HEK293 (cell line): ENCODE measurements at regions not wholly inside any gene's neighbourhood (a gene's known extent, or its start where the extent isn't known, plus 50 kb on each side); places are given as distances from the start of the nearest gene placed in this dataset.

Experiments
- CTCF ChIA-PET: fragments of 350-600 bp; formaldehyde crosslinking; extraction: SDS; loops from one replicate; lab custom pipeline; 2021; ENCODE audit warnings: antibody characterized with exemption; lab: Yijun Ruan, JAX
- POLR2A ChIA-PET: fragments of 300-600 bp; formaldehyde crosslinking; extraction: SDS; loops from one replicate; lab custom pipeline; 2020; ENCODE audit warnings: antibody characterized with exemption, inconsistent platforms; lab: Yijun Ruan, JAX
- H3K27ac ChIP-seq: fragments of 200-500 bp; sonication (Bioruptor generic); 2 replicates; pipeline ENCODE4 v1.5.1; 2014; ENCODE audit warnings: low read depth, low read length, control low read depth, inconsistent platforms; ENCODE audit errors: extremely low read depth
- H3K36me3 ChIP-seq, 2 experiments: fragments of 200-500 bp in 1 of 2; sonication (Bioruptor generic) in 1 of 2; 1 replicate in 1 of 2; 2 replicates in 1 of 2; pipeline ENCODE4 v1.5.1; 2014 to 2017; ENCODE audit warnings: inconsistent platforms in 2 of 2, low read length in 2 of 2; ENCODE audit not compliant: control insufficient read depth in 2 of 2, insufficient read depth in 1 of 2
- H3K4me1 ChIP-seq: fragments of 200-500 bp; sonication (Bioruptor generic); 2 replicates; pipeline ENCODE4 v1.5.1; 2014; ENCODE audit warnings: mild to moderate bottlenecking, low read length, inconsistent platforms; ENCODE audit not compliant: control insufficient read depth, insufficient read depth
- H3K4me3 ChIP-seq: 2 replicates; pipeline ENCODE4 v1.5.1; 2011; ENCODE audit warnings: low read depth, mild to moderate bottlenecking, control low read depth, low read length, moderate library complexity
- H3K9me3 ChIP-seq: fragments of 200-500 bp; sonication (Bioruptor generic); 2 replicates; pipeline ENCODE4 v1.5.1; 2014; ENCODE audit warnings: low read depth, low read length, inconsistent platforms; ENCODE audit not compliant: control insufficient read depth, insufficient read depth
- FEZF1 ChIP-seq: fragments of 450-650 bp; formaldehyde crosslinking; IDR thresholded peaks from 2 replicates; pipeline ENCODE4 v1.5.1; 2016; ENCODE audit warnings: missing biosample characterization, missing genetic modification characterization
- MEIS1 ChIP-seq: sonication (generic); formaldehyde crosslinking; IDR thresholded peaks from 2 replicates; pipeline ENCODE4 v1.8.1; 2022; ENCODE audit warnings: missing genetic modification reagents, mild to moderate bottlenecking, borderline replicate concordance
- SETDB1 ChIP-seq: IDR thresholded peaks from one replicate; pipeline ENCODE4 v1.6.1; 2017; ENCODE audit warnings: mild to moderate bottlenecking, low read length, moderate library complexity, mixed read lengths; ENCODE audit not compliant: insufficient read length
- SP2 ChIP-seq: fragments of 450-650 bp; formaldehyde crosslinking; IDR thresholded peaks from 2 replicates; pipeline ENCODE4 v1.5.1; 2016; ENCODE audit warnings: missing biosample characterization, missing genetic modification characterization
- TCF7L2 ChIP-seq: IDR thresholded peaks from 2 replicates; pipeline ENCODE4 v1.6.1; 2011; ENCODE audit warnings: low read depth, mild to moderate bottlenecking, inconsistent platforms, low read length, moderate library complexity, borderline replicate concordance
- TRIM28 ChIP-seq: IDR thresholded peaks from 2 replicates; pipeline ENCODE4 v1.6.1; 2011; ENCODE audit warnings: low read length, control low read depth, borderline replicate concordance
- ZBTB8A ChIP-seq: fragments of 450-650 bp; formaldehyde crosslinking; IDR thresholded peaks from 2 replicates; pipeline ENCODE4 v1.5.1; 2016; ENCODE audit warnings: missing biosample characterization, missing genetic modification characterization
- ZFP69B ChIP-seq: fragments of 450-650 bp; formaldehyde crosslinking; IDR thresholded peaks from 2 replicates; pipeline ENCODE4 v1.5.1; 2016; ENCODE audit warnings: missing biosample characterization, missing genetic modification characterization
- ZIC2 ChIP-seq: fragments of 450-650 bp; formaldehyde crosslinking; IDR thresholded peaks from 2 replicates; pipeline ENCODE4 v1.5.1; 2016; ENCODE audit warnings: missing biosample characterization, missing genetic modification characterization
- ZNF10 ChIP-seq: fragments of 450-650 bp; formaldehyde crosslinking; IDR thresholded peaks from 2 replicates; pipeline ENCODE4 v1.5.1; 2017; ENCODE audit warnings: missing biosample characterization, missing genetic modification characterization
- ZNF114 ChIP-seq: fragments of 450-650 bp; formaldehyde crosslinking; IDR thresholded peaks from 2 replicates; pipeline ENCODE4 v1.5.0; 2017; ENCODE audit warnings: missing biosample characterization, missing genetic modification characterization
- ZNF157 ChIP-seq: fragments of 450-650 bp; formaldehyde crosslinking; IDR thresholded peaks from 2 replicates; pipeline ENCODE4 v1.5.1; 2016; ENCODE audit warnings: missing biosample characterization, missing genetic modification characterization
- ZNF19 ChIP-seq: fragments of 450-650 bp; formaldehyde crosslinking; IDR thresholded peaks from 2 replicates; pipeline ENCODE4; 2016; ENCODE audit warnings: missing biosample characterization, missing genetic modification characterization, low read depth
- ZNF211 ChIP-seq: fragments of 450-650 bp; formaldehyde crosslinking; IDR thresholded peaks from 2 replicates; pipeline ENCODE4 v1.5.1; 2016; ENCODE audit warnings: low read depth, missing biosample characterization, missing genetic modification characterization
- ZNF23 ChIP-seq: fragments of 450-650 bp; formaldehyde crosslinking; IDR thresholded peaks from 2 replicates; pipeline ENCODE4 v1.5.1; 2016; ENCODE audit warnings: missing biosample characterization, missing genetic modification characterization, borderline replicate concordance
- ZNF274 ChIP-seq, 2 experiments: fragments of 200-500 bp in 1 of 2; fragments of 450-650 bp in 1 of 2; sonication (Bioruptor generic) in 1 of 2; formaldehyde crosslinking in 1 of 2; IDR thresholded peaks; 2 replicates each; pipeline versions ENCODE4 v1.5.1 to v1.6.1; 2014 to 2016; ENCODE audit warnings: borderline replicate concordance in 1 of 2, inconsistent platforms in 1 of 2, low read length in 1 of 2, missing biosample characterization in 1 of 2, missing genetic modification characterization in 1 of 2
- ZNF335 ChIP-seq: fragments of 450-650 bp; formaldehyde crosslinking; conservative IDR thresholded peaks from 2 replicates; pipeline ENCODE4 v1.5.1; 2016; ENCODE audit warnings: missing biosample characterization, missing genetic modification characterization
- ZNF366 ChIP-seq: fragments of 450-650 bp; formaldehyde crosslinking; conservative IDR thresholded peaks from 2 replicates; pipeline ENCODE4 v1.5.1; 2016; ENCODE audit warnings: missing biosample characterization, missing genetic modification characterization
- ZNF423 ChIP-seq: fragments of 450-650 bp; formaldehyde crosslinking; IDR thresholded peaks from 2 replicates; pipeline ENCODE4 v1.5.1; 2016; ENCODE audit warnings: missing biosample characterization, missing genetic modification characterization
- ZNF433 ChIP-seq: fragments of 450-650 bp; formaldehyde crosslinking; IDR thresholded peaks from 2 replicates; pipeline ENCODE4 v1.5.1; 2016; ENCODE audit warnings: missing biosample characterization, missing genetic modification characterization, low read depth
- ZNF473 ChIP-seq: fragments of 450-650 bp; formaldehyde crosslinking; IDR thresholded peaks from 2 replicates; pipeline ENCODE4 v1.5.1; 2017; ENCODE audit warnings: missing biosample characterization, missing genetic modification characterization
- ZNF596 ChIP-seq: fragments of 450-650 bp; IDR thresholded peaks from 2 replicates; pipeline ENCODE4 v1.5.0; 2018; ENCODE audit warnings: missing biosample characterization, mild to moderate bottlenecking, missing genetic modification characterization, moderate library complexity
- ZNF600 ChIP-seq: fragments of 450-650 bp; formaldehyde crosslinking; IDR thresholded peaks from 2 replicates; pipeline ENCODE4 v1.5.1; 2016; ENCODE audit warnings: missing biosample characterization, missing genetic modification characterization
- ZNF626 ChIP-seq: fragments of 450-650 bp; sonication (Bioruptor Pico); formaldehyde crosslinking; IDR thresholded peaks from 2 replicates; pipeline ENCODE4 v1.5.1; 2018; ENCODE audit warnings: missing biosample characterization, missing genetic modification characterization, inconsistent platforms
- ZNF791 ChIP-seq: fragments of 450-650 bp; formaldehyde crosslinking; IDR thresholded peaks from 2 replicates; pipeline ENCODE4 v1.5.1; 2016; ENCODE audit warnings: missing biosample characterization, missing genetic modification characterization
- ZNF843 ChIP-seq: fragments of 450-650 bp; formaldehyde crosslinking; IDR thresholded peaks from 2 replicates; pipeline ENCODE4 v1.5.1; 2016; ENCODE audit warnings: missing biosample characterization, missing genetic modification characterization
- TF ChIP-seq, protein P1 (sequence below): fragments of 450-650 bp; formaldehyde crosslinking; IDR thresholded peaks from 2 replicates; pipeline ENCODE4 v1.5.1; 2017; ENCODE audit warnings: missing biosample characterization, missing genetic modification characterization
- TF ChIP-seq, protein P2 (sequence below): fragments of 450-650 bp; formaldehyde crosslinking; IDR thresholded peaks from 2 replicates; pipeline ENCODE4 v1.5.1; 2016; ENCODE audit warnings: missing biosample characterization, missing genetic modification characterization
- TF ChIP-seq, protein P3 (sequence below): fragments of 450-650 bp; formaldehyde crosslinking; IDR thresholded peaks from 2 replicates; pipeline ENCODE4 v1.5.1; 2017; ENCODE audit warnings: missing biosample characterization, missing genetic modification characterization
- TF ChIP-seq, protein P4 (sequence below): fragments of 450-650 bp; formaldehyde crosslinking; IDR thresholded peaks from 2 replicates; pipeline ENCODE4 v1.5.1; 2017; ENCODE audit warnings: missing biosample characterization, missing genetic modification characterization

DNA sequence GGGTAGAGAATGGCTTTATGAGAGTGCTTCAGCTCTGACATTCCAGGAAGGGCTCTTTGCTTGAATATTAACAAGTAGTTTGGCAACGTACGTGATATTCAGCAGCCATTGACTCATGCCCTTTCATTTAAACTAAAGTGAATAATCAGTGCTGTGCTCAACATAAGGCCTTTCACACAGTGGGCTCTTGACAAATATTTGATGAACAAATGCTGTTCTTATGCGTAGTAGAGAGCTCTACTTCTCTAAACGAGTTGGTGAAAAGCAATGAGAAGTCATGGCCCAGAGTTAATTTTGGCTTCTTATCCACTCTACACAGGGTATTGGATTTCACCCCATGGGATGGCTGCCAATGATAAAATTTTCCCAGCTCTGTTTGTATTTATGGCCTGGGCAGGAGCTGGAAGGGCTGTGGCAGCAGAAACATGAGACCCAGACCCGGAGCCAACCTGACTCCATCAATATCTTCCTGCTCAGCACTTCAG, 338.9 kb downstream of the CCDC85A start (continued):
- TF ChIP-seq, protein P1, sequence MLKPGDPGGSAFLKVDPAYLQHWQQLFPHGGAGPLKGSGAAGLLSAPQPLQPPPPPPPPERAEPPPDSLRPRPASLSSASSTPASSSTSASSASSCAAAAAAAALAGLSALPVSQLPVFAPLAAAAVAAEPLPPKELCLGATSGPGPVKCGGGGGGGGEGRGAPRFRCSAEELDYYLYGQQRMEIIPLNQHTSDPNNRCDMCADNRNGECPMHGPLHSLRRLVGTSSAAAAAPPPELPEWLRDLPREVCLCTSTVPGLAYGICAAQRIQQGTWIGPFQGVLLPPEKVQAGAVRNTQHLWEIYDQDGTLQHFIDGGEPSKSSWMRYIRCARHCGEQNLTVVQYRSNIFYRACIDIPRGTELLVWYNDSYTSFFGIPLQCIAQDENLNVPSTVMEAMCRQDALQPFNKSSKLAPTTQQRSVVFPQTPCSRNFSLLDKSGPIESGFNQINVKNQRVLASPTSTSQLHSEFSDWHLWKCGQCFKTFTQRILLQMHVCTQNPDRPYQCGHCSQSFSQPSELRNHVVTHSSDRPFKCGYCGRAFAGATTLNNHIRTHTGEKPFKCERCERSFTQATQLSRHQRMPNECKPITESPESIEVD (tag by site-specific recombination): peak; percentile 24; the same call in 1 of the 2 replicates
- TF ChIP-seq ZNF157 (tag by site-specific recombination) (no peak), SETDB1 (no peak), TRIM28 (peak; percentile 48; the same call in 1 of the 2 replicates), ZNF433 (tag by site-specific recombination) (no peak), ZNF600 (tag by site-specific recombination) (0 out of 2 replicates have a peak, but pooled peaks have one; percentile 46), ZFP69B (tag by site-specific recombination) (no peak), ZNF843 (tag by site-specific recombination) (0 out of 2 replicates have a peak, but pooled peaks have one; percentile 22), ZIC2 (tag by site-specific recombination) (no peak), ZNF423 (tag by site-specific recombination) (no peak), ZNF114 (no peak)
- TF ChIP-seq, protein P2, sequence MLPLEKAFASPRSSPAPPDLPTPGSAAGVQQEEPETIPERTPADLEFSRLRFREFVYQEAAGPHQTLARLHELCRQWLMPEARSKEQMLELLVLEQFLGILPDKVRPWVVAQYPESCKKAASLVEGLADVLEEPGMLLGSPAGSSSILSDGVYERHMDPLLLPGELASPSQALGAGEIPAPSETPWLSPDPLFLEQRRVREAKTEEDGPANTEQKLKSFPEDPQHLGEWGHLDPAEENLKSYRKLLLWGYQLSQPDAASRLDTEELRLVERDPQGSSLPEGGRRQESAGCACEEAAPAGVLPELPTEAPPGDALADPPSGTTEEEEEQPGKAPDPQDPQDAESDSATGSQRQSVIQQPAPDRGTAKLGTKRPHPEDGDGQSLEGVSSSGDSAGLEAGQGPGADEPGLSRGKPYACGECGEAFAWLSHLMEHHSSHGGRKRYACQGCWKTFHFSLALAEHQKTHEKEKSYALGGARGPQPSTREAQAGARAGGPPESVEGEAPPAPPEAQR (tag by site-specific recombination): no peak
- TF ChIP-seq, protein P3, sequence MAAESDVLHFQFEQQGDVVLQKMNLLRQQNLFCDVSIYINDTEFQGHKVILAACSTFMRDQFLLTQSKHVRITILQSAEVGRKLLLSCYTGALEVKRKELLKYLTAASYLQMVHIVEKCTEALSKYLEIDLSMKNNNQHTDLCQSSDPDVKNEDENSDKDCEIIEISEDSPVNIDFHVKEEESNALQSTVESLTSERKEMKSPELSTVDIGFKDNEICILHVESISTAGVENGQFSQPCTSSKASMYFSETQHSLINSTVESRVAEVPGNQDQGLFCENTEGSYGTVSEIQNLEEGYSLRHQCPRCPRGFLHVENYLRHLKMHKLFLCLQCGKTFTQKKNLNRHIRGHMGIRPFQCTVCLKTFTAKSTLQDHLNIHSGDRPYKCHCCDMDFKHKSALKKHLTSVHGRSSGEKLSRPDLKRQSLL (tag by site-specific recombination): no peak
- TF ChIP-seq, protein P4, sequence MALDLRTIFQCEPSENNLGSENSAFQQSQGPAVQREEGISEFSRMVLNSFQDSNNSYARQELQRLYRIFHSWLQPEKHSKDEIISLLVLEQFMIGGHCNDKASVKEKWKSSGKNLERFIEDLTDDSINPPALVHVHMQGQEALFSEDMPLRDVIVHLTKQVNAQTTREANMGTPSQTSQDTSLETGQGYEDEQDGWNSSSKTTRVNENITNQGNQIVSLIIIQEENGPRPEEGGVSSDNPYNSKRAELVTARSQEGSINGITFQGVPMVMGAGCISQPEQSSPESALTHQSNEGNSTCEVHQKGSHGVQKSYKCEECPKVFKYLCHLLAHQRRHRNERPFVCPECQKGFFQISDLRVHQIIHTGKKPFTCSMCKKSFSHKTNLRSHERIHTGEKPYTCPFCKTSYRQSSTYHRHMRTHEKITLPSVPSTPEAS: no peak
- TF ChIP-seq, all 188 proteins: peak for 9

DNA sequence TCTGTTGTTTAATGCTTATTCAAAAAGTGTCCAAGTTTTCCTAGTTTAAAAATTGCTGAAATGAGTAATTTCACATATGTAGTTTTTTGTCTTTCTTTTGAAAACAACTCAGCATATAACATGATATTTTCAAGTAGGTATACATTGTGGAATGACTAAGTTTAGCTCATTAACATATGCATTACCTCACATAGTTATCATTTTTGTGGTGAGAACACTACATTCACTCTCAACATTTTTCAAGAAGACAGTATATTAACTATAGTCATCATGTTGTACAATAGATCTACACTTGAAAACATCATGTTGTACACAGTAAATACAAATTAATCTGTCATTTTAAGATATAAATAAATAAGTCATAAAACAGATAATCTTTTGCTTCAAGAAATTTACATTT, 340.0 kb downstream of the CCDC85A start:
- ChIA-PET POLR2A (no interaction called here), CTCF (no interaction called here)
- Histone ChIP-seq H3K4me3 (no peak overlapping the region), H3K9me3 (no peaks in the 10 kb centered on the region), H3K4me1 (peaks cover 7% of the 10 kb centered on the region), H3K27ac (no peak overlapping the region), H3K36me3 (no peaks in the 10 kb centered on the region)
- TF ChIP-seq ZNF211: no peak
- TF ChIP-seq ZNF10: no peak
- no peak for TF ChIP-seq ZFP69B (tag by site-specific recombination)
- no peak for TF ChIP-seq ZNF335 (tag by site-specific recombination)
- no peak for TF ChIP-seq ZNF19 (tag by site-specific recombination)
- no peak for TF ChIP-seq TCF7L2
- TF ChIP-seq ZNF626: no peak
- TF ChIP-seq ZBTB8A (tag by site-specific recombination): no peak
- no peak for TF ChIP-seq SP2 (tag by site-specific recombination)
- TF ChIP-seq ZNF274 (IDR thresholded peaks at IDR 0.05; ENCODE audit: low read length): no peak
- no peak for TF ChIP-seq ZNF274 (tag by site-specific recombination; IDR thresholded peaks at IDR 0.05; ENCODE audit: borderline replicate concordance)
- no peak for TF ChIP-seq MEIS1 (CRISPR knock-in tag)
- TF ChIP-seq ZNF366 (tag by site-specific recombination): no peak
- TF ChIP-seq ZNF596 (tag by site-specific recombination): no peak
- TF ChIP-seq ZNF791 (tag by site-specific recombination): no peak
- TF ChIP-seq ZNF473 (tag by site-specific recombination): no peak
- no peak for TF ChIP-seq FEZF1 (tag by site-specific recombination)
- no peak for TF ChIP-seq ZNF23 (tag by site-specific recombination)
- no peak for TF ChIP-seq ZNF114
